HepG2 (cell line): ENCODE measurements at regions not wholly inside any gene's neighbourhood (a gene's known extent, or its start where the extent isn't known, plus 50 kb on each side); places are given as distances from the start of the nearest gene placed in this dataset.

Experiments used
- ATAC-seq: fragments of 200-7000 bp; cut with Tn5 transposase; 3 replicates; pipeline ENCODE4 v1.9.1; 2020; ENCODE audit warnings: mild to moderate bottlenecking, moderate library complexity
- BruUV-seq: library from RNA; stranded (reverse); fragments of 400-500 nt; replicated peaks from 2 replicates; lab custom pipeline; 2021; lab: Mats Ljungman, UMichigan
- CTCF ChIA-PET: fragments of 300-600 bp; formaldehyde crosslinking; extraction: SDS; loops from one replicate; lab custom pipeline; 2021; ENCODE audit warnings: low total read pairs, inconsistent platforms, low intra/inter-chr PET ratio; lab: Yijun Ruan, JAX
- POLR2A ChIA-PET: fragments of 350-600 bp; sonication (Branson Sonifier 250); formaldehyde crosslinking; loops from one replicate; lab custom pipeline; 2020; ENCODE audit warnings: antibody characterized with exemption, inconsistent platforms; lab: Yijun Ruan, JAX
- DNase-seq: peaks from one replicate; pipeline ENCODE4 v3.0.0-alpha.2; 2015; ENCODE audit warnings: low spot score
- FAIRE-seq: peaks from 3 replicates; lab custom pipeline; 2011; peaks lifted over from hg19 to GRCh38; lab: Jason Lieb, UNC
- H2AFZ ChIP-seq: one replicate; pipeline ENCODE4 v1.6.1; 2011; ENCODE audit warnings: low read length, inconsistent platforms
- H3K27ac ChIP-seq: fragments of 300-600 bp; 3 replicates; pipeline ENCODE4 v1.8.0; 2011; ENCODE audit warnings: mixed run types, mild to moderate bottlenecking, mixed read lengths, low read length, inconsistent platforms; ENCODE audit not compliant: insufficient read depth; ENCODE audit errors: extremely low read length
- H3K27me3 ChIP-seq, 2 experiments: fragments of 200-600 bp in 1 of 2; 2 replicates in 1 of 2; 3 replicates in 1 of 2; pipeline versions ENCODE4 v1.6.0 to v1.8.0; 2011; ENCODE audit warnings: low read length in 2 of 2, mild to moderate bottlenecking in 2 of 2, moderate library complexity in 2 of 2, inconsistent platforms in 1 of 2; ENCODE audit not compliant: insufficient read depth in 2 of 2, control insufficient read depth in 1 of 2
- H3K36me3 ChIP-seq, 2 experiments: fragments of 200-600 bp in 1 of 2; replicated peaks in 1 of 2; 2 replicates in 1 of 2; 3 replicates in 1 of 2; pipeline versions ENCODE4 v1.5.1 to v1.8.0; 2011; ENCODE audit warnings: low read length in 2 of 2, inconsistent platforms in 1 of 2; ENCODE audit not compliant: insufficient read depth in 2 of 2, control insufficient read depth in 1 of 2
- H3K4me1 ChIP-seq: 2 replicates; pipeline ENCODE4 v1.5.1; 2012; ENCODE audit warnings: low read length, inconsistent platforms; ENCODE audit not compliant: insufficient read depth
- H3K4me2 ChIP-seq: 2 replicates; pipeline ENCODE4 v1.6.0; 2011; ENCODE audit warnings: low read depth, low read length, inconsistent platforms
- H3K4me3 ChIP-seq, 3 experiments: fragments of 200-600 bp in 1 of 3; sonication (generic), shearing (Covaris generic) in 1 of 3; replicated peaks in 1 of 3; 2 replicates each; pipeline ENCODE4 v1.5.1; 2011 to 2016; ENCODE audit warnings: low read length in 3 of 3, inconsistent platforms in 2 of 3, low read depth in 2 of 3, mild to moderate bottlenecking in 2 of 3, control low read depth in 1 of 3, mixed read lengths in 1 of 3; ENCODE audit not compliant: insufficient read depth in 1 of 3
- H3K79me2 ChIP-seq: one replicate; pipeline ENCODE4 v1.6.1; 2011; ENCODE audit warnings: low read length, inconsistent platforms; ENCODE audit not compliant: insufficient read depth
- H3K9ac ChIP-seq: 2 replicates; pipeline ENCODE4 v1.6.0; 2011; ENCODE audit warnings: mild to moderate bottlenecking, low read depth, low read length, inconsistent platforms; ENCODE audit not compliant: insufficient read depth
- H3K9me3 ChIP-seq: 2 replicates; pipeline ENCODE4 v1.5.1; 2012; ENCODE audit warnings: mild to moderate bottlenecking, low read length
- H4K20me1 ChIP-seq: 2 replicates; pipeline ENCODE4 v1.6.0; 2011; ENCODE audit warnings: inconsistent platforms, mild to moderate bottlenecking, low read length, moderate library complexity; ENCODE audit not compliant: insufficient read depth
- FOXM1 ChIP-seq: sonication (generic); formaldehyde crosslinking; IDR thresholded peaks from 2 replicates; pipeline ENCODE4 v1.5.0; 2020; ENCODE audit warnings: missing genetic modification reagents
- HHEX ChIP-seq: IDR thresholded peaks from 2 replicates; pipeline ENCODE4 v1.6.1; 2016; ENCODE audit warnings: control low read depth
- NCOR1 ChIP-seq: fragments of 200-600 bp; sonication (generic); IDR thresholded peaks from 2 replicates; pipeline ENCODE4 v1.7.0; 2017; ENCODE audit warnings: antibody characterized with exemption, low read length, borderline replicate concordance
- NR3C1 ChIP-seq: sonication (generic); formaldehyde crosslinking; IDR thresholded peaks from 2 replicates; pipeline ENCODE4 v1.4.0; 2020; ENCODE audit warnings: missing genetic modification reagents
- ZNF180 ChIP-seq: sonication (generic); formaldehyde crosslinking; IDR thresholded peaks from 2 replicates; pipeline ENCODE4 v1.4.0; 2020; ENCODE audit warnings: low read depth, missing genetic modification reagents, borderline replicate concordance
- ZNF292 ChIP-seq: sonication (generic); formaldehyde crosslinking; IDR thresholded peaks from 2 replicates; pipeline ENCODE4 v1.8.1; 2022; ENCODE audit warnings: mild to moderate bottlenecking, low read depth, missing genetic modification reagents, borderline replicate concordance
- ZNF317 ChIP-seq: sonication (generic); formaldehyde crosslinking; IDR thresholded peaks from 2 replicates; pipeline ENCODE4 v1.5.0; 2020; ENCODE audit warnings: mild to moderate bottlenecking, missing genetic modification reagents
- ZNF670 ChIP-seq: sonication (generic); formaldehyde crosslinking; IDR thresholded peaks from 2 replicates; pipeline ENCODE4 v1.8.0; 2022; ENCODE audit warnings: mild to moderate bottlenecking, missing genetic modification reagents, borderline replicate concordance
- ZNF746 ChIP-seq: sonication (generic); formaldehyde crosslinking; IDR thresholded peaks from 2 replicates; pipeline ENCODE4 v1.8.0; 2022; ENCODE audit warnings: mild to moderate bottlenecking, missing genetic modification reagents
- WGBS: methylation state at CpG from one replicate; pipeline ENCODE4 v1.1.6; 2017; ENCODE audit warnings: low lambda C conversion rate; 5-methylcytosine and 5-hydroxymethylcytosine counted together
- in situ Hi-C: cut with HindIII; loops from 2 replicates; pipeline ENCODE4 v1.10.0; 2017; ENCODE audit warnings: low pct_unique_long_range_greater_than_20kb; ENCODE audit not compliant: extremely low pct_ligation_motif_present
- intact Hi-C: fragments of 100-400 bp; cut with micrococcal nuclease; formaldehyde crosslinking; loops from one replicate; pipeline ENCODE4 v1.10.0; 2022; ENCODE audit not compliant: unreplicated experiment

DNA sequence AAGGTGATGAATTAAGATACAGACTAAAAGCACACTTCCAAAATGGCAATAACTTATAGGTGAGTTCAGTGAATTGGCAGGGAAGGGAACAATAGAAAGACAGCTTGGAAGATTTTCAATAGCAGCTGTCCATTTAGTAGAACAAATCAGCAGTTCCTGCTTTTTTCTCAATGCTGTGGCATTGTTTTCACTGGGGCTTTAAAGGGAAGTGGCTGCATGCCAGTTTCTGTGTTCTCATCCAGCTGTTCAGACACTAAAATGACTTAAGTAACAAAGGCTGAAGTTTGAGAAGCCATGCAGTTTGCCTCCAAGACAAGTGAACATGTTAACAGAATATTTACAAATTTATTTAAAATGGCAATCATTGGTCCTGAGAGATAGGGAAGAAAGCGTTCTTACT lies 291.9 kb downstream of the FAM47A start:
- intact Hi-C loops = no loop called here
- no peak for FAIRE-seq
- DNase-seq = no peak
- 0% methylated on average over 1 of the region's 1 CpG for WGBS
- Histone ChIP-seq H3K4me3 (no peak overlapping the region), H3K4me1 (no peaks in the 10 kb centered on the region), H3K9ac (no peak overlapping the region), H3K27me3 (no peaks in the 10 kb centered on the region), H3K9me3 (peaks cover 21% of the 10 kb centered on the region), H3K79me2 (no peaks in the 10 kb centered on the region), H3K36me3 (no peaks in the 10 kb centered on the region), H3K4me2 (no peak overlapping the region), H2AFZ (no peak overlapping the region), H4K20me1 (no peaks in the 10 kb centered on the region), H3K27ac (no peak overlapping the region)
- no TSS peak for BruUV-seq
- ChIA-PET CTCF (no interaction called here), POLR2A (no interaction called here)
- in situ Hi-C loops = no loop called here
- no peak for TF ChIP-seq NR3C1 (CRISPR knock-in tag)
- no peak for TF ChIP-seq ZNF317 (CRISPR knock-in tag)
- ATAC-seq = no peak

DNA sequence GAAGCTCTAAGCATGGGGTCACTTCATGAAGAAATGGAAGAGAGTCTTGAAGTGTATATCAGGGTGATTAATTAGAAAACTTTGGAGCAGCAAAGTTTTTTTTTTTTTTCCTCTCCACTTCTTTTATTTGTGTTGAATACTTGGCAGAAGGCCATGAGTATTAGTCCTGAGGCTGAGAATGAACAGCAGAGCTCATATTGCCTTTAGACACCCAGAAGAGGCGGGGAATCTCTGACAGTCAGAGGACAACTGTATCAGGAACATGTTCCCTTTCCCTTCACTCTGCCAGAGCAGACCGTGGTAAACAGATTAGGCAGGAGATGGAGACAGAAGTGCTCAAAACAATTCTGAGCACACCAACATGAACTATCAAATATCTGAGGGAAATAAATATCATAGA lies 300.9 kb downstream of the FAM47A start:
- in situ Hi-C loops = no loop called here
- Histone ChIP-seq H3K27ac (no peak overlapping the region), H3K4me2 (no peak overlapping the region), H3K4me3 (no peak overlapping the region), H3K4me1 (no peaks in the 10 kb centered on the region), H3K36me3 (no peaks in the 10 kb centered on the region), H3K27me3 (no peaks in the 10 kb centered on the region)
- DNase-seq (no peak), ATAC-seq (no peak)
- TF ChIP-seq ZNF670 = no peak
- no peak for TF ChIP-seq HHEX (CRISPR knock-in tag)
- no peak for TF ChIP-seq ZNF292
- TF ChIP-seq FOXM1 (CRISPR knock-in tag) = no peak
- no peak for TF ChIP-seq NCOR1
- no peak for TF ChIP-seq ZNF746
- no peak for TF ChIP-seq ZNF180 (CRISPR knock-in tag)
- TF ChIP-seq, all 625 proteins: peak for 0
- BruUV-seq = no TSS peak
- intact Hi-C loops = no loop called here
- WGBS = 4% methylated on average over 2 of the region's 2 CpGs
- H3K79me2 ChIP-seq = no peaks in the 10 kb centered on the region
- H4K20me1 ChIP-seq = no peaks in the 10 kb centered on the region
- FAIRE-seq = no peak
- ChIA-PET CTCF (no interaction called here), POLR2A (no interaction called here)
- H2AFZ ChIP-seq = no peak overlapping the region
- no peak overlapping the region for H3K9ac ChIP-seq
- H3K9me3 ChIP-seq = peaks cover 34% of the 10 kb centered on the region
